ENCODE measurements at regions not wholly inside any gene's neighbourhood (a gene's known extent, or its start where the extent isn't known, plus 50 kb on each side); places are given as distances from the start of the nearest gene placed in this dataset.

DNA sequence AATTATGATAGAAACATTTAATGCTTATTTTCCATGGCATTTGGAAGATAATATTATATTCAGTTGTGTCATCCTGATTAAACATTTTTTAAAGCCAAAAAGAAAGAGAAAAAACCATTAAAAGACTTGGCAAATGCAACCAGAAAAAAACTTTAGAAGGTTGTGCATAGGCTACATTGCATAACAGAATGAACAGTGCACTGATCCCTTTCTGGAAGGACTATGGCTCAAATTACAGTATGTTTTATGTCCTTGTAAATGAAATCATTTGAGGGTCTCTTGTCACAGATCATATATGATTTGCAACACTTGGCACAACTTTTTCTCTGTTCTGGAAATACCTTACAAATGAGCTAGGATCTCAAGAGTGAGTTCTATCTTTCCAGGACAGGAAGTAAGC lies 275.2 kb upstream of the FLRT2 start:
- intact Hi-C loops (cut with micrococcal nuclease): loop anchor here (5.0 kb wide), 1 partner anchor 218 kb away; no protein-coding TSS in a partner anchor
- no TSS peak for BruUV-seq (replicated peaks)
- POLR2A ChIA-PET: no interaction called here

More for the DNA sequence above, 275.2 kb upstream of the FLRT2 start:
- Histone ChIP-seq H2AFZ (ENCODE audit: low read depth, low read length) (no peak overlapping the region), H3K4me2 (ENCODE audit: insufficient read depth, low read length) (no peak overlapping the region), H3K4me1 (ENCODE audit: control insufficient read depth, extremely low read depth, insufficient read depth, low read length) (peaks cover 19% of the 10 kb centered on the region), H3K79me2 (ENCODE audit: control insufficient read depth, insufficient read depth, low read length) (no peaks in the 10 kb centered on the region), H3K27me3 (ENCODE audit: control insufficient read depth in 2 of 2, insufficient read depth in 2 of 2, low read length in 2 of 2) (no peaks in the 10 kb centered on the region), H3K4me3 (replicated peaks in 1 of 3; ENCODE audit: insufficient read depth in 1 of 3, low read depth in 1 of 3, low read length in 3 of 3) (no peak overlapping the region), H4K20me1 (replicated peaks; ENCODE audit: control insufficient read depth, extremely low read depth, insufficient read depth, low read length) (no peaks in the 10 kb centered on the region), H3K9ac (replicated peaks; ENCODE audit: extremely low read depth, insufficient read depth, low read length) (no peak overlapping the region), H3K27ac (ENCODE audit: insufficient read depth, low read depth, low read length) (no peak overlapping the region), H3K9me1 (replicated peaks; ENCODE audit: control insufficient read depth, extremely low read depth, insufficient read depth, low read length) (no peaks in the 10 kb centered on the region), H3K36me3 (ENCODE audit: control insufficient read depth in 2 of 2, extremely low read depth in 1 of 2, insufficient read depth in 2 of 2, low read length in 2 of 2) (no peaks in the 10 kb centered on the region), H3K9me3 (replicated peaks; ENCODE audit: control insufficient read depth, insufficient read depth, low read length) (no peaks in the 10 kb centered on the region)
- dilution Hi-C loops (cut with MboI; ENCODE audit: extremely low pct_ligation_motif_present, low sequenced_read_pairs): no loop called here
- TF ChIP-seq POLR2A (IDR thresholded peaks at IDR 0.05; ENCODE audit: low read depth, low read length) (no peak), FOS (IDR thresholded peaks at IDR 0.05; ENCODE audit: borderline replicate concordance, insufficient read depth, low read length) (no peak), GATA2 (IDR thresholded peaks at IDR 0.05; ENCODE audit: insufficient read depth, insufficient read length, low read depth, low read length) (no peak), MYC (IDR thresholded peaks at IDR 0.05; ENCODE audit: low read depth, low read length) (no peak), EZH2 (IDR thresholded peaks at IDR 0.05; ENCODE audit: borderline replicate concordance, low read depth, low read length, severe bottlenecking) (no peak), POLR2AphosphoS5 (IDR thresholded peaks at IDR 0.05; ENCODE audit: insufficient read depth, low read depth, low read length) (no peak), JUN (IDR thresholded peaks at IDR 0.05; ENCODE audit: borderline replicate concordance, insufficient read depth, insufficient read length, low read depth) (no peak)
- TF ChIP-seq, protein P1, sequence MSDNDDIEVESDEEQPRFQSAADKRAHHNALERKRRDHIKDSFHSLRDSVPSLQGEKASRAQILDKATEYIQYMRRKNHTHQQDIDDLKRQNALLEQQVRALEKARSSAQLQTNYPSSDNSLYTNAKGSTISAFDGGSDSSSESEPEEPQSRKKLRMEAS (IDR thresholded peaks at IDR 0.05; ENCODE audit: insufficient read depth, insufficient read length): no peak
- TF ChIP-seq, protein P2, sequence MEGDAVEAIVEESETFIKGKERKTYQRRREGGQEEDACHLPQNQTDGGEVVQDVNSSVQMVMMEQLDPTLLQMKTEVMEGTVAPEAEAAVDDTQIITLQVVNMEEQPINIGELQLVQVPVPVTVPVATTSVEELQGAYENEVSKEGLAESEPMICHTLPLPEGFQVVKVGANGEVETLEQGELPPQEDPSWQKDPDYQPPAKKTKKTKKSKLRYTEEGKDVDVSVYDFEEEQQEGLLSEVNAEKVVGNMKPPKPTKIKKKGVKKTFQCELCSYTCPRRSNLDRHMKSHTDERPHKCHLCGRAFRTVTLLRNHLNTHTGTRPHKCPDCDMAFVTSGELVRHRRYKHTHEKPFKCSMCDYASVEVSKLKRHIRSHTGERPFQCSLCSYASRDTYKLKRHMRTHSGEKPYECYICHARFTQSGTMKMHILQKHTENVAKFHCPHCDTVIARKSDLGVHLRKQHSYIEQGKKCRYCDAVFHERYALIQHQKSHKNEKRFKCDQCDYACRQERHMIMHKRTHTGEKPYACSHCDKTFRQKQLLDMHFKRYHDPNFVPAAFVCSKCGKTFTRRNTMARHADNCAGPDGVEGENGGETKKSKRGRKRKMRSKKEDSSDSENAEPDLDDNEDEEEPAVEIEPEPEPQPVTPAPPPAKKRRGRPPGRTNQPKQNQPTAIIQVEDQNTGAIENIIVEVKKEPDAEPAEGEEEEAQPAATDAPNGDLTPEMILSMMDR (IDR thresholded peaks at IDR 0.05; ENCODE audit: extremely low read depth in 1 of 2, insufficient read depth in 1 of 2, low read depth in 1 of 2, low read length in 2 of 2): no peak
- CTCF ChIA-PET: no interaction called here
- DNase-seq (ENCODE audit: low read depth, low spot score) (no peak), FAIRE-seq (no peak)
